B cell (primary cell): ENCODE measurements at regions not wholly inside any gene's neighbourhood (a gene's known extent, or its start where the extent isn't known, plus 50 kb on each side); places are given as distances from the start of the nearest gene placed in this dataset.

ENCODE experiments used
- ATAC-seq: fragments of 200-7000 bp; cut with Tn5 transposase; one replicate; pipeline ENCODE4 v1.10.0; 2021; ENCODE audit warnings: low read depth, mild to moderate bottlenecking, moderate number of reproducible peaks, moderate library complexity
- CTCF ChIA-PET: fragments of 350-600 bp; sonication (Branson Sonifier 250); formaldehyde crosslinking; loops from one replicate; lab custom pipeline; 2021; ENCODE audit warnings: antibody characterized with exemption, inconsistent platforms; lab: Charles Lee
- POLR2A ChIA-PET: fragments of 350-600 bp; sonication (Branson Sonifier 250); formaldehyde crosslinking; loops from one replicate; lab custom pipeline; 2021; ENCODE audit warnings: antibody characterized with exemption; lab: Charles Lee
- DNase-seq: peaks from one replicate; pipeline ENCODE4 v3.0.0; 2013
- H2AFZ ChIP-seq: 2 replicates; pipeline ENCODE4 v1.6.1; 2012; ENCODE audit warnings: mild to moderate bottlenecking, low read depth, low read length; ENCODE audit not compliant: insufficient read depth, poor library complexity, severe bottlenecking
- H3K27ac ChIP-seq, 2 donors: 1 replicate in 1 of 2; 2 replicates in 1 of 2; pipeline ENCODE4 v1.5.1; 2012 to 2013; ENCODE audit warnings: low read length in 2 of 2, mild to moderate bottlenecking in 2 of 2, moderate library complexity in 1 of 2
- H3K27me3 ChIP-seq, 4 experiments: fragments of 200-600 bp in 1 of 4; sonication (generic) in 1 of 4; replicated peaks in 1 of 4; 1 replicate in 2 of 4; 2 replicates in 2 of 4; pipeline versions ENCODE4 v1.6.1 to v1.7.0; 2013 to 2016; ENCODE audit warnings: low read length in 3 of 4, mild to moderate bottlenecking in 2 of 4, mixed read lengths in 1 of 4, moderate library complexity in 1 of 4; ENCODE audit not compliant: insufficient read depth in 4 of 4, control insufficient read depth in 3 of 4; ENCODE audit errors: control extremely low read depth in 1 of 4
- H3K36me3 ChIP-seq, 2 experiments: replicated peaks in 1 of 2; 1 replicate in 1 of 2; 2 replicates in 1 of 2; pipeline versions ENCODE4 v1.6.1 to v1.7.1; 2013; ENCODE audit warnings: low read length in 1 of 2; ENCODE audit not compliant: insufficient read depth in 2 of 2, control insufficient read depth in 1 of 2; ENCODE audit errors: control extremely low read depth in 1 of 2, extremely low read depth in 1 of 2
- H3K4me1 ChIP-seq, 2 donors: fragments of 200-600 bp in 1 of 2; sonication (generic) in 1 of 2; 1 replicate in 1 of 2; 2 replicates in 1 of 2; pipeline versions ENCODE4 v1.5.1 to v1.6.1; 2013 to 2017; ENCODE audit warnings: low read length in 2 of 2; ENCODE audit not compliant: control insufficient read depth in 2 of 2, insufficient read depth in 2 of 2
- H3K4me2 ChIP-seq: replicated peaks from 2 replicates; pipeline ENCODE3; 2012; ENCODE audit warnings: mild to moderate bottlenecking, low read depth, low read length; ENCODE audit not compliant: poor library complexity, severe bottlenecking
- H3K4me3 ChIP-seq, 5 experiments: fragments of 200-600 bp in 1 of 5; sonication (generic) in 1 of 5; 1 replicate in 3 of 5; 2 replicates in 2 of 5; pipeline versions ENCODE4 v1.5.1 to v1.7.0; 2011 to 2016; ENCODE audit warnings: low read length in 4 of 5, mild to moderate bottlenecking in 4 of 5, low read depth in 2 of 5, control low read depth in 1 of 5, moderate library complexity in 1 of 5; ENCODE audit not compliant: insufficient read depth in 1 of 5; ENCODE audit errors: control extremely low read depth in 1 of 5, extremely low read depth in 1 of 5
- H3K79me2 ChIP-seq: fragments of 200-600 bp; sonication (generic); one replicate; pipeline ENCODE4 v1.6.0; 2016; ENCODE audit warnings: low read length; ENCODE audit not compliant: control insufficient read depth, insufficient read depth
- H3K9ac ChIP-seq: fragments of 200-600 bp; sonication (generic); 2 replicates; pipeline ENCODE4 v1.6.1; 2017; ENCODE audit warnings: mild to moderate bottlenecking, low read length, moderate library complexity
- H3K9me3 ChIP-seq, 3 donors: one replicate each; pipeline versions ENCODE4 v1.6.1 to v1.7.1; 2013; ENCODE audit warnings: low read length in 2 of 3; ENCODE audit not compliant: control insufficient read depth in 2 of 3, insufficient read depth in 1 of 3; ENCODE audit errors: control extremely low read depth in 1 of 3
- H4K20me1 ChIP-seq: 2 replicates; pipeline ENCODE4 v1.6.0; 2012; ENCODE audit warnings: mild to moderate bottlenecking, low read length; ENCODE audit not compliant: insufficient read depth, control insufficient read depth, poor library complexity, severe bottlenecking
- H3K27ac Mint-ChIP-seq: one replicate; pipeline ENCODE4 v1.8.0; 2021; ENCODE audit warnings: mixed read lengths
- H3K27me3 Mint-ChIP-seq: one replicate; pipeline ENCODE4 v1.8.0; 2021; ENCODE audit warnings: mixed read lengths
- H3K4me1 Mint-ChIP-seq: one replicate; pipeline ENCODE4 v1.8.0; 2021; ENCODE audit warnings: mixed read lengths
- H3K4me3 Mint-ChIP-seq: one replicate; pipeline ENCODE4 v1.8.0; 2021; ENCODE audit warnings: mixed read lengths
- H3K9me3 Mint-ChIP-seq: one replicate; pipeline ENCODE4 v1.8.0; 2022; ENCODE audit warnings: mixed read lengths; ENCODE audit not compliant: insufficient read depth
- CTCF ChIP-seq: fragments of 200-600 bp; IDR thresholded peaks from one replicate; pipeline ENCODE4 v1.8.0; 2022; ENCODE audit warnings: antibody characterized with exemption, mild to moderate bottlenecking
- EZH2 ChIP-seq: IDR thresholded peaks from 2 replicates; pipeline ENCODE4 v1.6.1; 2012; ENCODE audit warnings: borderline replicate concordance, low read depth, mild to moderate bottlenecking, moderate library complexity, low read length; ENCODE audit not compliant: insufficient read depth, poor library complexity, severe bottlenecking
- WGBS: methylation state at CpG from one replicate; pipeline ENCODE4 v1.1.5; 2013; ENCODE audit warnings: missing lambda C conversion rate; ENCODE audit not compliant: insufficient coverage; 5-methylcytosine and 5-hydroxymethylcytosine counted together
- intact Hi-C: fragments of 100-400 bp; cut with micrococcal nuclease; formaldehyde crosslinking; loops from one replicate; pipeline ENCODE4 v1.10.0; 2022

DNA sequence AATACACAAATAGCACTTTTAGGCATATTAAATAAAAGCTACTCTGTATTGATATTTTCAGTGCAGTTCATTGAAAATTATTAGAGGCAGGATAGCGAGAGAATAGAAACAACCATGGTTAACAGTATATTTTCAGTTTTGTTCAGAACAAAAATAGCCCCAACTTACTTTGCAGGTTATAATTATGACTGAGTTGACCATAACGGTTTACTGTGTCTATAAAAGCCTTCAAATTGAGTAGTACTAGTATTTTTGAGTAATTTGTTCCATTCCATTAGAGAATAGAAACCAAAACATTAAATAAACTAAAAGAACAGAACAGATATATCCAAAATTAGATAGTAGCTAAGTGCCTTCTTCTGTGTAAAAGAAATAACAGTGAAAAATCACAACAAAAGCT lies 1108.4 kb upstream of the PCDH20 start:
- WGBS, result no CpG with 5 or more reads among the region's 2 CpGs
- no peak overlapping the region for H3K27ac Mint-ChIP-seq
- ATAC-seq (no peak), DNase-seq (no peak)
- H3K79me2 ChIP-seq, result no peaks in the 10 kb centered on the region
- H3K27me3 Mint-ChIP-seq, result no peaks in the 10 kb centered on the region
- H3K4me2 ChIP-seq, result no peak overlapping the region
- no peaks in the 10 kb centered on the region for H3K9me3 Mint-ChIP-seq
- no peak overlapping the region for H2AFZ ChIP-seq
- H3K4me1 ChIP-seq, result no peaks in the 10 kb centered on the region
- no peak overlapping the region for H3K9ac ChIP-seq
- no peak overlapping the region for H3K4me3 ChIP-seq
- no peaks in the 10 kb centered on the region for H3K4me1 Mint-ChIP-seq
- no peak overlapping the region for H3K27ac ChIP-seq
- H3K27me3 ChIP-seq, result no peaks in the 10 kb centered on the region
- H4K20me1 ChIP-seq, result no peaks in the 10 kb centered on the region
- TF ChIP-seq CTCF, result no peak
- TF ChIP-seq EZH2, result no peak
- no peaks in the 10 kb centered on the region for H3K36me3 ChIP-seq
- no peaks in the 10 kb centered on the region for H3K9me3 ChIP-seq
- intact Hi-C loops, result no loop called here
- POLR2A ChIA-PET, result no interaction called here
- no peak overlapping the region for H3K4me3 Mint-ChIP-seq
- CTCF ChIA-PET, result no interaction called here

DNA sequence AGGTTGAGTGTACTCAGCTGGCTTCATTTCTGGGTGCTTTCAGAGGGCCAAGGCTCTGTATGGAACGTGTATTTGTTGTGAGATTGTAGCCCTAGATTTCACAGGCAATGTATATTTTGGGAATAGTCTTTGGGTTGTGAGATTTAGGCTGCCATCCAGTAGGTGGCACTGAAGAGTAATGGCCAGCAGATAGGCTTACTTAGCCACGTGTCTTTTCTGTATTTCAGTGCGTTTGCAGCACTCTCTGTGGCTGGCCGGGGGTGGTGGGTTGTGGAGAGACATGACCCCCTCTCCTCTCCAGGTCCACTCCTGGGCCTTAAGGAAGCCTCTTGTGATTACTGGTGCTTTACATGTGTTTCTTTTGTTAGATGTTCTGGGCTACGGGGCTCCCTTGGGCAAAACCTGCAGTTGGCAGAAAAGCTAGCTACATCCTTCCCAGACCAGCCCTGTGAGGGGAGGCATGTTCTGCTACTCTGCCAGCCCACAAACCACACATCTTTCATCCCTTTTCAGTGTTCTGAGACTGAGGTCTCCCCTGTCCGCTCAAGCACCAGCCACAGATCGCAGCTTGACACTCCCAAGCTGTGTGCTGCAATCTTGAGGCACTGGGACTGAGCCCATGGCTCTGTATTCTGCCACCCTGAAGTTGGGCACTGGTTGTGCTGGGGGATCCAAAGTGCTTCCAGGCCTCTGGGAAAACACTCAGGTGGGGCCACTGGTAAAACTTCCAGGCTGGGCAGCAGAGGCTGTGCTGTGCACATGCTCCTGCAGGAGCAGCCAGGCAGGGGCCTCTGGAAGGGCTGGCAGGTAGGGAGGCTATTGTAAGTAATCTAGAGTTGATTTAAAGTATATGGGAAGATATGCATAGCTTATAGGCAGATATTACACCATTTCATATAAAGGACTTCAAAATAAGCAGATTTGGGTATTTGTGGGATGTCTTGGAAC lies 1096.8 kb upstream of the PCDH20 start:
- Histone ChIP-seq H3K4me2 (peak overlapping the region; percentile 39), H3K79me2 (no peaks in the 10 kb centered on the region), H3K9ac (peak overlapping the region; percentile 16), H2AFZ (peak overlapping the region; percentile 27), H4K20me1 (no peaks in the 10 kb centered on the region), H3K36me3 (no peaks in the 10 kb centered on the region), H3K27me3 (no peaks in the 10 kb centered on the region), H3K9me3 (no peaks in the 10 kb centered on the region), H3K4me1 (peaks cover 0 to 3% of the 10 kb centered on the region in 2 donors), H3K4me3 (no peak overlapping the region), H3K27ac (no peak overlapping the region)
- intact Hi-C loops, result no loop called here
- Mint-ChIP-seq H3K27ac (no peak overlapping the region), H3K4me3 (no peak overlapping the region), H3K27me3 (no peaks in the 10 kb centered on the region), H3K9me3 (no peaks in the 10 kb centered on the region), H3K4me1 (no peaks in the 10 kb centered on the region)
- POLR2A ChIA-PET, result no interaction called here
- CTCF ChIA-PET, result interaction anchor here (1.0 kb wide), 1 partner anchor 30 kb away, joined by 3 read pairs; no protein-coding TSS in a partner anchor
- TF ChIP-seq CTCF (peak; percentile 31), EZH2 (no peak)
- no peak for ATAC-seq
- peak; percentile 23 for DNase-seq
- WGBS, result 1% methylated on average over 4 of the region's 7 CpGs
